GM18873 (cell line): ENCODE measurements at regions not wholly inside any gene's neighbourhood (a gene's known extent, or its start where the extent isn't known, plus 50 kb on each side); places are given as distances from the start of the nearest gene placed in this dataset.

Experiments
- ATAC-seq: cut with Tn5 transposase; IDR thresholded peaks from one replicate; pipeline ENCODE4 v1.9.1; 2021; ENCODE audit warnings: mild to moderate bottlenecking, moderate library complexity, moderate number of reproducible peaks; ENCODE audit not compliant: unreplicated experiment, low FRiP score

DNA sequence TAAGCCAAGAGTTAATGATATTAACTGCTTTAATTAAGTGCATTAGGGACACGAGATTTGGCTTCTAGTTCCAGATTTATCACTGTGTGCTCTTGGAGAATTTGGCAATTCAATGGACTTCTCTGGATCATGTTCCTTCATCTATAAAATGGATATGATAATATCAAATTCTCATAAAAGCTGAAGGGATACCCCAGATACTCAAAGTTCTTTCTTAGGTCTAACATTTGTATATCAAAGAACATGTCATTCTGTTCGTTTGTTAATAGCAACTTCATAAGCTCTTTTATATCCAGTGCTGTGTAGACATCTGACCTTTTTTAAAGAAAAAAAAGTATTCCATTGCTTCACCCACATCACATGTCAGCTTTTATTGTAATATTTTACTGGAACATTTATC, 54.6 kb upstream of the HDAC9 start:
- ATAC-seq: no peak

GRCh38 chr7:18444826-18445225, 50.7 kb upstream of the HDAC9 start:
- no peak for ATAC-seq

DNA sequence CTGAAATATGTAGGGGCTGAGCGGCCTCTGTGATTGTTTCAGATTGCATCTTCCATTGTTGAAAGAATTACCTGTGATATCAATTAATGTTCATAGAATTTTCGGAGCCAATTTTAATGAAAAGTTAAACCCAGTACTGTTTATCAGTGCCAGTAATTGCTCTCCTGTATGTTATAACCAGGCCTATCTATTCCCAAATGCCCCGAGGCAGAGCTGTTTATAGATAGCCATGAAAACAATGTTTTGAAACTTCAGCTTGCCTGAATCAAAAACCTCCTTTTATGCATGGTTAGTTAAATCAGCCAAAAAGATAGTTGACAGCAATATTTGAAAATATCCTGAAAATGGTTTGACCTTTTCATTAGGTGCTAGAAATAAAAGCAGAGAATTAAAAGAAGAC, 50.1 kb upstream of the HDAC9 start:
- no peak for ATAC-seq
